Heart right ventricle (tissue), 16 donors: ENCODE measurements at regions not wholly inside any gene's neighbourhood (a gene's known extent, or its start where the extent isn't known, plus 50 kb on each side); places are given as distances from the start of the nearest gene placed in this dataset.

Source experiments
- ATAC-seq, 8 donors: fragments of 200-7000 bp; cut with Tn5 transposase; one replicate each; pipeline ENCODE4 v1.9.1; 2020; ENCODE audit warnings: mild to moderate bottlenecking in 8 of 8, moderate library complexity in 8 of 8, moderate number of reproducible peaks in 1 of 8
- DNase-seq, 2 donors: peaks; one replicate each; pipeline ENCODE4 v3.0.0-alpha.2; 2020
- H3K27ac ChIP-seq, 10 donors: fragments of 200-600 bp; sonication (generic) in 2 of 10; one replicate each; pipeline versions ENCODE4 v1.5.0 to v1.8.0; 2020 to 2022; ENCODE audit warnings: mild to moderate bottlenecking in 3 of 10
- H3K27me3 ChIP-seq, 7 donors: fragments of 200-600 bp; one replicate each; pipeline ENCODE4 v1.8.0; 2021 to 2022; ENCODE audit warnings: mild to moderate bottlenecking in 2 of 7
- H3K36me3 ChIP-seq, 9 donors: fragments of 200-600 bp; sonication (generic) in 1 of 9; one replicate each; pipeline versions ENCODE4 v1.5.0 to v1.8.0; 2020 to 2022; ENCODE audit warnings: mild to moderate bottlenecking in 2 of 9
- H3K4me1 ChIP-seq, 9 donors: fragments of 200-600 bp; sonication (generic) in 1 of 9; one replicate each; pipeline versions ENCODE4 v1.5.0 to v1.8.0; 2020 to 2022; ENCODE audit warnings: mild to moderate bottlenecking in 4 of 9
- H3K4me3 ChIP-seq, 10 donors: fragments of 200-600 bp; sonication (generic) in 2 of 10; one replicate each; pipeline versions ENCODE4 v1.5.0 to v1.8.0; 2020 to 2022; ENCODE audit warnings: mild to moderate bottlenecking in 7 of 10, moderate library complexity in 2 of 10
- H3K9me3 ChIP-seq, 11 donors: fragments of 200-600 bp in 10 of 11; sonication (generic) in 2 of 11; one replicate each; pipeline versions ENCODE4 v1.5.0 to v1.8.0; 2013 to 2022; ENCODE audit warnings: mild to moderate bottlenecking in 2 of 11, control low read depth in 1 of 11, moderate library complexity in 1 of 11
- CTCF ChIP-seq, 9 donors: fragments of 200-600 bp; sonication (generic) in 2 of 9; IDR thresholded peaks; one replicate each; pipeline versions ENCODE4 v1.5.0 to v1.8.0; 2021 to 2022; ENCODE audit warnings: antibody characterized with exemption in 9 of 9, mild to moderate bottlenecking in 5 of 9, moderate library complexity in 1 of 9
- WGBS, 2 donors: extraction: QIAGEN DNeasy Blood & Tissue Kit; methylation state at CpG; one replicate each; pipeline ENCODE4 v1.1.7; 2013; ENCODE audit warnings: inconsistent platforms in 1 of 2; 5-methylcytosine and 5-hydroxymethylcytosine counted together
- intact Hi-C, 10 donors: fragments of 100-400 bp; cut with DNase I; formaldehyde crosslinking; loops; one replicate each; pipeline versions ENCODE4 v1.11.1 to v1.14.2; 2022
- donor health status: Arrhythmogenic right ventricular cardiomyopathy.
- donor health status: ischemic (EF 13 %, LVEDD 7.1; RV severe dilation, severe dysfunction).
- donor health status: healthy with polysubstance abuse.
- donor health status: DM: no; HTN: yes; CAD: no.
- donor health status: DM: no; HTN: no; CAD: no.
- donor health status: ischemic (EF 25% LVEDD 6.9; RV normal size, moderate dysfunction).
- donor health status: ischemic (EF 25% LVEDD 5.7; RV mildly dilated, moderate dysfunction).
- donor health status: healthy.
- donor health status: DM: yes; HTN: yes; CAD: no.
- donor health status: Ischemic cardiomyopathy.
- donor health status: ischemic (EF 35%, LVEDD 5.7; RV mildly dilated, moderate dysfunction).
- donor health status: nonischemic (EF 11% LVEDD 7.7; RV severe dilation, severe dysfunction).
- donor health status: DM: yes; HTN: yes; CAD: no.
- donor health status: PGD.
- donor health status: ischemic (EF 29% LVEDD 5.4; RV normal size, mild dysfunction).
- donor health status: nonischemic (EF 23%, LVEDD 6.1; RV moderate dilation, normal function).

GRCh38 chr15:77742127-77742526 lies 109.4 kb upstream of the LINGO1 start:
- intact Hi-C loops = no loop called here
- Histone ChIP-seq H3K36me3 (no peaks in the 10 kb centered on the region), H3K27me3 (peaks cover 0 to 79% (median 40%) of the 10 kb centered on the region in 7 donors), H3K27ac (no peak overlapping the region), H3K4me3 (no peak overlapping the region), H3K9me3 (no peaks in the 10 kb centered on the region), H3K4me1 (no peaks in the 10 kb centered on the region)
- no peak for TF ChIP-seq CTCF (IDR thresholded peaks at IDR 0.05)
- no peak for DNase-seq
- ATAC-seq = no peak
- WGBS, 2 donors = 61 to 69% methylated on average over 5 of the region's 5 CpGs

DNA sequence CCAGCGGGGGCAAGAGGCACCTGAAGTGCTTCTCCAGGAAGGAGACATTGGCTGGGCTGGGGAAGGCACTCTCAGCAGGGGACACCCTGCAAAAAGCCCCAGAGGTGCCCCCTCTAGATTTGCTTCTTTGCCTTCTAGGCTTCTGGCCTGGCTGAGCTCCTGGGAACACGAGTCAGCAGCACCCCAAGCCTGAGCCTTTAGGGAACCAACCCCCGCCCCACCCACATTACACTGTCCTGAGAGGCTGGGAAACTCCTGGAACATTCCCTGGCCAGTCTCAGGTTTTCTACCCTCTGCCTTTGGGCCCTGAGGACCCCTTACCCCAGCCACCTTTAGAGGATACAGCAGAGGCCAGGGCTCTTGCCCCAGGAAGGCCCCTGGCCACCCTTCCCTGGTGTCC lies 108.4 kb upstream of the LINGO1 start:
- no peak overlapping the region for H3K4me3 ChIP-seq
- no peak for DNase-seq
- no peaks in the 10 kb centered on the region for H3K4me1 ChIP-seq
- no peaks in the 10 kb centered on the region for H3K36me3 ChIP-seq
- ATAC-seq = no peak
- H3K27ac ChIP-seq = no peak overlapping the region
- intact Hi-C loops = no loop called here
- WGBS, 2 donors = 90 to 94% methylated on average over 3 of the region's 3 CpGs
- peaks cover 0 to 83% (median 40%) of the 10 kb centered on the region in 7 donors for H3K27me3 ChIP-seq
- TF ChIP-seq CTCF (IDR thresholded peaks at IDR 0.05) = no peak
- H3K9me3 ChIP-seq = no peaks in the 10 kb centered on the region

DNA sequence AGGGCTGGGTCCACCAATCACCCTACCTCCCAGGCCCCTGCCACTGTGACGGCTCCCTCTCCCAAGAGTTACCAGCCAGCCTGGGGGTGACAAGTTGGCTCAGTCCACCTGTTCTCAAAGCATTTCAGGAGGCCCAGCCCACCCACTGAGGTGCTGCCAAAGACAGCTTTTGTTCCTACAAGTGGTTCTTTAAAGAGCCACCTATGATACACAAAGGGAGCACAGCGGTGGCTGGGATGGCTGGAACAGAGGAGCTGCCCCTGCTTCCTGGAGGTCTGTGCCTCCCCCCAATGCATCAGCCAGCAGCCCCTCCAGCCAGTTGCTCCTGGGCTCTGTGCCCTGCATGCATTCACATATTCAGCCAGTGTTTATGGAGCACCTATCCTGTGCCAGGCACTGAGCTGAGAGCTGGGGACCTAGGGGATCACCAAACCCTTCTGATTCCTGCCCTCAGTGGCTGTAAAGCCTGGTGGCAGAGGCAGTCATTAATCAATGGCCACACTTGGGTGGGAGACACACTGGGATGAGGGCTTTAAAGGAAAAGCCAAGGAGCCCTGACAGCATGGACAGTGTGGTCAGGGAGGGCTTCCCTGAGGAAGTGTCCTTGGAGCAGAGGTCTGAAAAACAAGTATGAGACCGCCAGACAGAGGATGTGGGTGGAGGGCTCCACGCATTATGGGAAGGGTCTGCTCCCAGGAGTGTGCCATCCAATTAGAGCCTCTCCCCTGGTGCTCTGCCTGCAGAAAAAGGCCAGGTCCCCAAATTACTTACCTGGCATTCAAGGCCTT lies 107.1 kb upstream of the LINGO1 start:
- H3K9me3 ChIP-seq = no peaks in the 10 kb centered on the region
- H3K27ac ChIP-seq = no peak overlapping the region
- H3K27me3 ChIP-seq = peaks cover 0 to 77% (median 40%) of the 10 kb centered on the region in 7 donors
- H3K36me3 ChIP-seq = no peaks in the 10 kb centered on the region
- TF ChIP-seq CTCF (IDR thresholded peaks at IDR 0.05) = no peak
- ATAC-seq (no peak), DNase-seq (no peak)
- intact Hi-C loops = no loop called here
- WGBS, 2 donors = 37 to 43% methylated on average over 3 to 4 of the region's 4 CpGs
- H3K4me3 ChIP-seq = no peak overlapping the region
- H3K4me1 ChIP-seq = no peaks in the 10 kb centered on the region

- Histone ChIP-seq H3K9me3 (no peaks in the 10 kb centered on the region), H3K4me1 (no peaks in the 10 kb centered on the region), H3K27me3 (peaks cover 0 to 67% (median 44%) of the 10 kb centered on the region in 7 donors), H3K36me3 (no peaks in the 10 kb centered on the region), H3K4me3 (no peak overlapping the region), H3K27ac (no peak overlapping the region)
- DNase-seq (no peak), ATAC-seq (no peak)
- WGBS, 2 donors = 36 to 40% methylated on average over 17 of the region's 17 CpGs
- intact Hi-C loops = no loop called here
- TF ChIP-seq CTCF (IDR thresholded peaks at IDR 0.05) = no peak
These were observed 106.0 kb upstream of the LINGO1 start for GRCh38 chr15:77738441-77739302.
